ENCODE measurements at regions not wholly inside any gene's neighbourhood (a gene's known extent, or its start where the extent isn't known, plus 50 kb on each side); places are given as distances from the start of the nearest gene placed in this dataset.

DNA sequence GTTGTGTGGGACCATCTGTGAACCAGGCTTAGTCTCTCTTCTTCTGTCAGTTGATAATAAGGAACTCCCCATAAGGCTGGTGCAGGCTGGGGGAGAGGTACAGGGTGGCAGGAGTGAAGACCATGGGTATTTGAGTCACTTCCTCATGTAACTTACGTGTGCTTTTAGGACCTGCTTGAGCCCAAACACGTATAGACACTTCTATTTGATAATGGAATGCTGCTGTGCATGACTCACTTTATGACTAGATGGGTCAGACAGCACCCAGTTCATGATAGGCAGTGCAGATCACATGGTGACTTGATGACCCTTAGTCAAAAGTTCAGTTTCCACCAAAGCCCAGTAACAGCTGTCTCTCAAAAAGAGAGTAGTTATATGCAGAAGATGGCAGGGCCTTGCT, 490.9 kb downstream of the ZBBX start:
- Mint-ChIP-seq H3K9me3 (ENCODE audit: insufficient read depth) (no peaks in the 10 kb centered on the region), H3K27ac (no peak overlapping the region), H3K4me3 (no peak overlapping the region), H3K27me3 (no peaks in the 10 kb centered on the region), H3K4me1 (no peaks in the 10 kb centered on the region)
- Histone ChIP-seq H3K9ac (ENCODE audit: low read length) (no peak overlapping the region), H3K4me1 (ENCODE audit: control insufficient read depth in 2 of 2, insufficient read depth in 2 of 2, low read length in 2 of 2) (no peaks in the 10 kb centered on the region), H3K27me3 (replicated peaks in 1 of 4; ENCODE audit: control extremely low read depth in 1 of 4, control insufficient read depth in 3 of 4, insufficient read depth in 4 of 4, low read length in 3 of 4) (no peaks in the 10 kb centered on the region), H3K36me3 (replicated peaks in 1 of 2; ENCODE audit: control extremely low read depth in 1 of 2, control insufficient read depth in 1 of 2, extremely low read depth in 1 of 2, insufficient read depth in 2 of 2, low read length in 1 of 2) (no peaks in the 10 kb centered on the region), H3K79me2 (ENCODE audit: control insufficient read depth, insufficient read depth, low read length) (no peaks in the 10 kb centered on the region), H3K27ac (ENCODE audit: low read length in 2 of 2) (no peak overlapping the region), H4K20me1 (ENCODE audit: control insufficient read depth, insufficient read depth, low read length, poor library complexity, severe bottlenecking) (no peaks in the 10 kb centered on the region), H3K4me2 (replicated peaks; ENCODE audit: low read depth, low read length, poor library complexity, severe bottlenecking) (no peak overlapping the region), H3K4me3 (ENCODE audit: control extremely low read depth in 1 of 5, extremely low read depth in 1 of 5, insufficient read depth in 1 of 5, low read depth in 2 of 5, low read length in 4 of 5) (no peak overlapping the region), H2AFZ (ENCODE audit: insufficient read depth, low read depth, low read length, poor library complexity, severe bottlenecking) (no peak overlapping the region), H3K9me3 (ENCODE audit: control extremely low read depth in 1 of 3, control insufficient read depth in 2 of 3, insufficient read depth in 1 of 3, low read length in 2 of 3) (peaks cover 0 to 2% (median 0%) of the 10 kb centered on the region in 3 donors)
- CTCF ChIA-PET = no interaction called here
- TF ChIP-seq, protein P1, sequence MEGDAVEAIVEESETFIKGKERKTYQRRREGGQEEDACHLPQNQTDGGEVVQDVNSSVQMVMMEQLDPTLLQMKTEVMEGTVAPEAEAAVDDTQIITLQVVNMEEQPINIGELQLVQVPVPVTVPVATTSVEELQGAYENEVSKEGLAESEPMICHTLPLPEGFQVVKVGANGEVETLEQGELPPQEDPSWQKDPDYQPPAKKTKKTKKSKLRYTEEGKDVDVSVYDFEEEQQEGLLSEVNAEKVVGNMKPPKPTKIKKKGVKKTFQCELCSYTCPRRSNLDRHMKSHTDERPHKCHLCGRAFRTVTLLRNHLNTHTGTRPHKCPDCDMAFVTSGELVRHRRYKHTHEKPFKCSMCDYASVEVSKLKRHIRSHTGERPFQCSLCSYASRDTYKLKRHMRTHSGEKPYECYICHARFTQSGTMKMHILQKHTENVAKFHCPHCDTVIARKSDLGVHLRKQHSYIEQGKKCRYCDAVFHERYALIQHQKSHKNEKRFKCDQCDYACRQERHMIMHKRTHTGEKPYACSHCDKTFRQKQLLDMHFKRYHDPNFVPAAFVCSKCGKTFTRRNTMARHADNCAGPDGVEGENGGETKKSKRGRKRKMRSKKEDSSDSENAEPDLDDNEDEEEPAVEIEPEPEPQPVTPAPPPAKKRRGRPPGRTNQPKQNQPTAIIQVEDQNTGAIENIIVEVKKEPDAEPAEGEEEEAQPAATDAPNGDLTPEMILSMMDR (IDR thresholded peaks at IDR 0.05) = no peak
- no peak for TF ChIP-seq EZH2 (IDR thresholded peaks at IDR 0.05; ENCODE audit: borderline replicate concordance, insufficient read depth, low read depth, low read length, poor library complexity, severe bottlenecking)
- no peak for ATAC-seq (ENCODE audit: low read depth)
- POLR2A ChIA-PET = no interaction called here
- 100% methylated on average over 2 of the region's 2 CpGs for WGBS (ENCODE audit: insufficient coverage)
- intact Hi-C loops (cut with micrococcal nuclease) = no loop called here
- DNase-seq = no peak

GRCh38 chr3:166879661-166880060, 500.4 kb downstream of the ZBBX start:
- Histone ChIP-seq H3K4me1 (ENCODE audit: control insufficient read depth in 2 of 2, insufficient read depth in 2 of 2, low read length in 2 of 2) (no peaks in the 10 kb centered on the region), H3K27ac (ENCODE audit: low read length in 2 of 2) (no peak overlapping the region), H3K4me3 (ENCODE audit: control extremely low read depth in 1 of 5, extremely low read depth in 1 of 5, insufficient read depth in 1 of 5, low read depth in 2 of 5, low read length in 4 of 5) (no peak overlapping the region), H3K79me2 (ENCODE audit: control insufficient read depth, insufficient read depth, low read length) (no peaks in the 10 kb centered on the region), H3K27me3 (replicated peaks in 1 of 4; ENCODE audit: control extremely low read depth in 1 of 4, control insufficient read depth in 3 of 4, insufficient read depth in 4 of 4, low read length in 3 of 4) (no peaks in the 10 kb centered on the region), H3K36me3 (replicated peaks in 1 of 2; ENCODE audit: control extremely low read depth in 1 of 2, control insufficient read depth in 1 of 2, extremely low read depth in 1 of 2, insufficient read depth in 2 of 2, low read length in 1 of 2) (no peaks in the 10 kb centered on the region), H3K9ac (ENCODE audit: low read length) (no peak overlapping the region), H2AFZ (ENCODE audit: insufficient read depth, low read depth, low read length, poor library complexity, severe bottlenecking) (no peak overlapping the region), H3K9me3 (ENCODE audit: control extremely low read depth in 1 of 3, control insufficient read depth in 2 of 3, insufficient read depth in 1 of 3, low read length in 2 of 3) (no peaks in the 10 kb centered on the region), H4K20me1 (ENCODE audit: control insufficient read depth, insufficient read depth, low read length, poor library complexity, severe bottlenecking) (no peaks in the 10 kb centered on the region), H3K4me2 (replicated peaks; ENCODE audit: low read depth, low read length, poor library complexity, severe bottlenecking) (no peak overlapping the region)
- Mint-ChIP-seq H3K27me3 (no peaks in the 10 kb centered on the region), H3K9me3 (ENCODE audit: insufficient read depth) (peaks cover 4% of the 10 kb centered on the region), H3K4me1 (no peaks in the 10 kb centered on the region), H3K4me3 (no peak overlapping the region), H3K27ac (no peak overlapping the region)
- ATAC-seq (ENCODE audit: low read depth) = no peak
- no CpG with 5 or more reads among the region's 2 CpGs for WGBS (ENCODE audit: insufficient coverage)
- intact Hi-C loops (cut with micrococcal nuclease) = no loop called here
- no peak for TF ChIP-seq EZH2 (IDR thresholded peaks at IDR 0.05; ENCODE audit: borderline replicate concordance, insufficient read depth, low read depth, low read length, poor library complexity, severe bottlenecking)
- TF ChIP-seq, protein P1 (IDR thresholded peaks at IDR 0.05) = no peak
- CTCF ChIA-PET = no interaction called here
- POLR2A ChIA-PET = no interaction called here
- DNase-seq = no peak
